CD14-positive monocyte (primary cell): ENCODE measurements at regions not wholly inside any gene's neighbourhood (a gene's known extent, or its start where the extent isn't known, plus 50 kb on each side); places are given as distances from the start of the nearest gene placed in this dataset.

Source experiments
- DNase-seq, 3 donors: peaks; one replicate each; pipeline ENCODE4 v3.0.0-alpha.2; 2011 to 2022
- H2AFZ ChIP-seq: 2 replicates; pipeline ENCODE4 v1.6.0; 2012; ENCODE audit warnings: mild to moderate bottlenecking, low read depth, low read length, inconsistent platforms; ENCODE audit not compliant: insufficient read depth, poor library complexity, severe bottlenecking
- H3K27ac ChIP-seq, 2 donors: 1 replicate in 1 of 2; 2 replicates in 1 of 2; pipeline ENCODE4 v1.5.1; 2012 to 2013; ENCODE audit warnings: low read length in 2 of 2, control low read depth in 1 of 2, inconsistent platforms in 1 of 2, low read depth in 1 of 2, mild to moderate bottlenecking in 1 of 2
- H3K27me3 ChIP-seq, 2 donors: one replicate each; pipeline versions ENCODE4 v1.6.0 to v1.6.1; 2011 to 2013; ENCODE audit warnings: low read length in 2 of 2; ENCODE audit not compliant: control insufficient read depth in 2 of 2, insufficient read depth in 2 of 2
- H3K36me3 ChIP-seq, 2 donors: replicated peaks in 1 of 2; 1 replicate in 1 of 2; 2 replicates in 1 of 2; pipeline versions ENCODE4 v1.5.1 to v1.6.1; 2012 to 2013; ENCODE audit warnings: low read length in 2 of 2, control low read depth in 1 of 2, inconsistent platforms in 1 of 2, mild to moderate bottlenecking in 1 of 2; ENCODE audit not compliant: insufficient read depth in 2 of 2, control insufficient read depth in 1 of 2
- H3K4me1 ChIP-seq, 2 donors: 1 replicate in 1 of 2; 2 replicates in 1 of 2; pipeline versions ENCODE4 v1.5.1 to v1.6.1; 2012 to 2013; ENCODE audit warnings: low read length in 2 of 2, control low read depth in 1 of 2, inconsistent platforms in 1 of 2, mild to moderate bottlenecking in 1 of 2, moderate library complexity in 1 of 2; ENCODE audit not compliant: insufficient read depth in 2 of 2, control insufficient read depth in 1 of 2
- H3K4me2 ChIP-seq: replicated peaks from 2 replicates; pipeline ENCODE3; 2012; ENCODE audit warnings: low read length, moderate library complexity, mild to moderate bottlenecking; ENCODE audit not compliant: poor library complexity, severe bottlenecking; ENCODE audit errors: extremely low read depth
- H3K4me3 ChIP-seq, 3 experiments: fragments of 200-600 bp in 1 of 3; sonication (generic) in 1 of 3; replicated peaks in 1 of 3; 1 replicate in 2 of 3; 2 replicates in 1 of 3; pipeline ENCODE4 v1.5.1; 2011 to 2013; ENCODE audit warnings: low read length in 3 of 3, mild to moderate bottlenecking in 3 of 3, control low read depth in 2 of 3, low read depth in 2 of 3, inconsistent platforms in 1 of 3, moderate library complexity in 1 of 3
- H3K79me2 ChIP-seq: 2 replicates; pipeline ENCODE4 v1.6.0; 2012; ENCODE audit warnings: mild to moderate bottlenecking, control low read depth, inconsistent platforms, low read length, moderate library complexity; ENCODE audit not compliant: insufficient read depth
- H3K9ac ChIP-seq: 2 replicates; pipeline ENCODE4 v1.6.0; 2017; ENCODE audit warnings: low read length, mild to moderate bottlenecking; ENCODE audit not compliant: insufficient read depth, poor library complexity, severe bottlenecking
- H3K9me3 ChIP-seq, 2 donors: replicated peaks in 1 of 2; 1 replicate in 1 of 2; 2 replicates in 1 of 2; pipeline versions ENCODE4 v1.5.1 to v1.6.1; 2012 to 2013; ENCODE audit warnings: low read length in 2 of 2, control low read depth in 1 of 2; ENCODE audit not compliant: control insufficient read depth in 1 of 2, insufficient read depth in 1 of 2
- H4K20me1 ChIP-seq: 2 replicates; pipeline ENCODE4 v1.6.0; 2012; ENCODE audit warnings: mild to moderate bottlenecking, low read length, control low read depth, moderate library complexity; ENCODE audit not compliant: insufficient read depth
- H3K27ac Mint-ChIP-seq, 7 donors: one replicate each; pipeline ENCODE4 v1.8.0; 2020; ENCODE audit warnings: mild to moderate bottlenecking in 7 of 7, mixed read lengths in 7 of 7, moderate library complexity in 6 of 7, inconsistent platforms in 2 of 7
- H3K27me3 Mint-ChIP-seq, 3 donors: one replicate each; pipeline ENCODE4 v1.8.0; 2021 to 2022; ENCODE audit warnings: low read depth in 3 of 3, mild to moderate bottlenecking in 3 of 3, mixed read lengths in 3 of 3, moderate library complexity in 3 of 3, inconsistent platforms in 1 of 3
- H3K36me3 Mint-ChIP-seq, 2 donors: one replicate each; pipeline ENCODE4 v1.8.0; 2020; ENCODE audit warnings: mixed read lengths in 2 of 2, inconsistent platforms in 1 of 2, mild to moderate bottlenecking in 1 of 2
- H3K4me1 Mint-ChIP-seq: one replicate; pipeline ENCODE4 v1.8.0; 2020; ENCODE audit warnings: mild to moderate bottlenecking, mixed read lengths
- H3K4me3 Mint-ChIP-seq, 2 donors: one replicate each; pipeline ENCODE4 v1.8.0; 2020; ENCODE audit warnings: mild to moderate bottlenecking in 2 of 2, mixed read lengths in 2 of 2, moderate library complexity in 1 of 2
- H3K9me3 Mint-ChIP-seq, 7 donors: one replicate each; pipeline ENCODE4 v1.8.0; 2020 to 2022; ENCODE audit warnings: mixed read lengths in 7 of 7, mild to moderate bottlenecking in 6 of 7, moderate library complexity in 6 of 7, inconsistent platforms in 2 of 7
- CTCF ChIP-seq: fragments of 200-600 bp; IDR thresholded peaks from one replicate; pipeline ENCODE4 v1.8.0; 2022; ENCODE audit warnings: antibody characterized with exemption, mild to moderate bottlenecking
- WGBS: methylation state at CpG from one replicate; pipeline ENCODE4 v1.1.5; 2013; ENCODE audit warnings: missing lambda C conversion rate; ENCODE audit not compliant: insufficient coverage; 5-methylcytosine and 5-hydroxymethylcytosine counted together
- intact Hi-C, 2 donors: fragments of 100-400 bp; cut with micrococcal nuclease; formaldehyde crosslinking; loops; one replicate each; pipeline versions ENCODE4 v1.15.0 to v1.15.1; 2023

DNA sequence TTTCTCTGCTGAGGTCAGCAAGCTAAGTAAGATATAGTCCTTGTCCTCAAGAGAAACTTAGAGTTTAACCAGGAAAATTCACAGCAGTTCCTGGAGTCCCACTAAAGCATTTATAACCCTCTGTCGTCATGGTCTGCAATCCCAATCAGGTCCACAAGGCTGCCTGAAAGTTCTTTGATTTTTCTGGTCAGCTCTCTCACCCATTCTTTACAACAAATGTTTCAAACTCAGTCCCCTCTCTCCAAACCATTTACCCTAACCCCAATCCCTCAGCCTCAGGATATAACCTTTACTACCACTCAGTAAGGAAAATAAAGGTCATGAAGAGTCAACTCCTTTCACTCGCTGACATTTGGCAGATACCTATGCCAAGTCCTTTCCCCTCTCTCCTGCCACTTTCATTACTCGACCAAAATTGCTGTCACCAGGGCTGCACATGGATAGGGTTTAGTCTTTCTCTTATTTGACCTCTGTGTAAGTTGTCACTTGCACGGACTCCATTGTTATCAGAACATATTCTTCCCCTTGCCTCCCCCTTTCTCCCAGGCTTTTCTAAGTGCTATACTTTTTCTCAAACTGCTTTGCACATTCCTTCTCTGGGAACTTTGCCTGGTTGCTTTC, 936.6 kb downstream of the NR2F1-AS1 start:
- H3K27ac ChIP-seq, result no peak overlapping the region
- Mint-ChIP-seq H3K36me3 (no peaks in the 10 kb centered on the region), H3K4me1 (no peaks in the 10 kb centered on the region), H3K4me3 (no peak overlapping the region), H3K27me3 (no peaks in the 10 kb centered on the region), H3K27ac (no peak overlapping the region), H3K9me3 (peaks cover 0 to 1% (median 0%) of the 10 kb centered on the region in 7 donors)
- no peak overlapping the region for H3K4me2 ChIP-seq
- intact Hi-C loops, result no loop called here
- H3K4me3 ChIP-seq, result no peak overlapping the region
- no peak for DNase-seq
- no peaks in the 10 kb centered on the region for H3K27me3 ChIP-seq
- no peaks in the 10 kb centered on the region for H3K79me2 ChIP-seq
- no peaks in the 10 kb centered on the region for H4K20me1 ChIP-seq
- H2AFZ ChIP-seq, result no peak overlapping the region
- H3K9ac ChIP-seq, result no peak overlapping the region
- WGBS, result 75% methylated on average over 1 of the region's 4 CpGs
- H3K9me3 ChIP-seq, result no peaks in the 10 kb centered on the region
- H3K36me3 ChIP-seq, result no peaks in the 10 kb centered on the region
- no peak for TF ChIP-seq CTCF
- H3K4me1 ChIP-seq, result no peaks in the 10 kb centered on the region

GRCh38 chr5:92641031-92641962, 939.7 kb downstream of the NR2F1-AS1 start:
- Mint-ChIP-seq H3K4me1 (no peaks in the 10 kb centered on the region), H3K4me3 (no peak overlapping the region), H3K27ac (no peak overlapping the region), H3K36me3 (no peaks in the 10 kb centered on the region), H3K9me3 (peaks cover 0 to 2% (median 0%) of the 10 kb centered on the region in 7 donors), H3K27me3 (no peaks in the 10 kb centered on the region)
- Histone ChIP-seq H3K4me2 (no peak overlapping the region), H2AFZ (no peak overlapping the region), H4K20me1 (no peaks in the 10 kb centered on the region), H3K27me3 (no peaks in the 10 kb centered on the region), H3K9ac (no peak overlapping the region), H3K4me1 (no peaks in the 10 kb centered on the region), H3K4me3 (no peak overlapping the region), H3K36me3 (no peaks in the 10 kb centered on the region), H3K27ac (no peak overlapping the region), H3K9me3 (no peaks in the 10 kb centered on the region), H3K79me2 (no peaks in the 10 kb centered on the region)
- DNase-seq, result no peak
- TF ChIP-seq CTCF, result no peak
- intact Hi-C loops, result no loop called here
- 36% methylated on average over 2 of the region's 10 CpGs for WGBS
